DMS79 treated with DMSO at 0.1 percent for 48 hours (cell line): ENCODE measurements at regions not wholly inside any gene's neighbourhood (a gene's known extent, or its start where the extent isn't known, plus 50 kb on each side); places are given as distances from the start of the nearest gene placed in this dataset.
A peak's percentile ranks its signal among the peaks of the same experiment; 100 is the strongest.

ENCODE experiments used
- DNase-seq: peaks from one replicate; lab custom pipeline; 2025; lab: John Stamatoyannopoulos, UW

- no peak for DNase-seq
Observed at GRCh38 chr11:134908583-134908982, 496.5 kb upstream of the B3GAT1 start.

- DNase-seq, result no peak
Observed at GRCh38 chr11:134907636-134908035, 495.6 kb upstream of the B3GAT1 start.

- peak; percentile 77 for DNase-seq
Observed at GRCh38 chr11:134906356-134906955, 494.4 kb upstream of the B3GAT1 start.

- DNase-seq, result peak; percentile 77
Observed at GRCh38 chr11:134905928-134906327, 493.9 kb upstream of the B3GAT1 start.

GRCh38 chr11:134905517-134905916 is 493.5 kb upstream of the B3GAT1 start:
- DNase-seq, result no peak

GRCh38 chr11:134904103-134904790 is 492.2 kb upstream of the B3GAT1 start:
- DNase-seq, result no peak

- DNase-seq, result no peak
Observed at GRCh38 chr11:134901955-134902918, 490.2 kb upstream of the B3GAT1 start.

GRCh38 chr11:134901542-134901941 is 489.5 kb upstream of the B3GAT1 start:
- no peak for DNase-seq

- no peak for DNase-seq
Observed at GRCh38 chr11:134893810-134894685, 482.0 kb upstream of the B3GAT1 start.

- DNase-seq, result no peak
Observed at GRCh38 chr11:134890446-134890845, 478.4 kb upstream of the B3GAT1 start.

GRCh38 chr11:134889832-134890231 is 477.8 kb upstream of the B3GAT1 start:
- no peak for DNase-seq

GRCh38 chr11:134888821-134889220 is 476.8 kb upstream of the B3GAT1 start:
- no peak for DNase-seq

- no peak for DNase-seq
Observed at GRCh38 chr11:134887896-134888295, 475.9 kb upstream of the B3GAT1 start.

- no peak for DNase-seq
Observed at GRCh38 chr11:134883484-134883883, 471.4 kb upstream of the B3GAT1 start.

GRCh38 chr11:134882671-134883297 is 470.7 kb upstream of the B3GAT1 start:
- DNase-seq, result no peak

- DNase-seq, result no peak
Observed at GRCh38 chr11:134882141-134882540, 470.1 kb upstream of the B3GAT1 start.

- DNase-seq, result no peak
Observed at GRCh38 chr11:134880788-134881187, 468.7 kb upstream of the B3GAT1 start.

- DNase-seq, result no peak
Observed at GRCh38 chr11:134879931-134880330, 467.9 kb upstream of the B3GAT1 start.

- DNase-seq, result no peak
Observed at GRCh38 chr11:134879341-134879740, 467.3 kb upstream of the B3GAT1 start.

GRCh38 chr11:134878785-134879184 is 466.7 kb upstream of the B3GAT1 start:
- no peak for DNase-seq

- DNase-seq, result no peak
Observed at GRCh38 chr11:134876226-134876625, 464.2 kb upstream of the B3GAT1 start.
